ENCODE measurements at regions not wholly inside any gene's neighbourhood (a gene's known extent, or its start where the extent isn't known, plus 50 kb on each side); places are given as distances from the start of the nearest gene placed in this dataset.

DNA sequence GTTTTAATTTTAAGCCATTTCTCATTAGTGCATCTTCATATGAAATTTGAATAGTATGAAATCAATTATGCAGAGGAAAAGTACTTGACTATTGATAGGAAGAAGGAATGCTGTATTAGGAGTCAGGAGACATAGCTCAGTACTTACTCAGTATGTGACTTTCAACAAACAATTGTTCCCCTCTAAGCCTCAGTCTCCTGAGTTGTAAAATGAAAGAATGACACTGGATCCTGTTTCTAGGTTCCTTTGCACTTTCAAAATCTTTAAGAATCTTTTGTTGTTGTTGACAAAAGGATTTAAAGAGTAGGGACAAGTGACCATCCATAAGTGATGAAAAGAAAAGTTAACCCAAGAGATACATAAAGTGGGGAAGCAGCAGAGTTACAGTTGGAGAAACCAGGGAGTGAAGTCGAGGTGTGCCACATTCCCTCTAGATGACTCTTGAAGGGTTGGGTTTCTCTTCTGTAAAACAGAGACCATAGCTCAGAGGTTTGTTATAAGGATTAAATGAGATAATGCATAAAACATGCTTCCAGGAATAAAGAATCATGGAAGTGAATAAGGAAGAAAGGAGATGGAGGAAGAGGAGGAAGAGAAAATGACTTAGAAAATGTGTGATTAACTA is 105.7 kb upstream of the KCNJ15 start:
- no peak for DNase-seq (ENCODE audit: low spot score)

DNA sequence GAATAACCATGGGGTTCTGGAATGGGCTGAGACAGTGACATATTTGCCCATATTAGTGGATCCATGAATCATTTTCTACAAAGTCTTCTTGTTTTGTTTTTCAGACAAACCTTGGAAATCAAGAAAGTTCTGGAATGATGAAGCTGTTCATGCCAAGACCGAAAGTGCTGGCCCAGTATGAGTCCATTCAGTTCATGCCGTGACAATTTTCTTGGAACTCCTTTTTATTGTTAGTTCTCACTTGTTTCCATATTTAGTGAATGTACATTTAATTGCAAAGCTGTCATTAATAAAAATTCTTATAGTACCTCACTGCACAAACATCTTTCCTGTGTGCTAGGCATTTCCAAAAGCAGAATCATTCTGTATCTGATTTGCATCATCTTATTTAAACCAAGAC is 100.6 kb upstream of the KCNJ15 start:
- no peak for DNase-seq (ENCODE audit: low spot score)

- peak; percentile 3 for DNase-seq (ENCODE audit: low spot score)
Measured at GRCh38 chr21:38159355-38159754, 97.4 kb upstream of the KCNJ15 start.

GRCh38 chr21:38165466-38166172 is 91.2 kb upstream of the KCNJ15 start:
- DNase-seq (ENCODE audit: low spot score) = no peak

DNA sequence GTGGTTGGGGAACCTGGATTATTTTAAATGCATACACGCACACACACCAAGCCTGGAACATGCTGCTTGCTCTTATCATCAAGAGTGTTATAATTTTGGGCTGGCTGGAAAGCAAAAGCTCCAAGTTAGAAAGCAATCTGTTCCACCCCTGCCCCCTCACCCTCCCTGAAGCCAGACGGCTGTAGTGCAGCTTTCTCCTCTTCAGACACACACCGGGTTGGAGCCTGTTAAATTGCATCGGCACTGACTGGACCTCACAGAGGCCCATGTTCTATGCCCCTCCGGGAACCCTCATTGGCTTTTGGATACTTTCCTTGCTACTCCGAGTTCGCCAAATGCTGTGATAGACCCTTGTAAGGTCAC is 90.6 kb upstream of the KCNJ15 start:
- DNase-seq (ENCODE audit: low spot score) = no peak

DNA sequence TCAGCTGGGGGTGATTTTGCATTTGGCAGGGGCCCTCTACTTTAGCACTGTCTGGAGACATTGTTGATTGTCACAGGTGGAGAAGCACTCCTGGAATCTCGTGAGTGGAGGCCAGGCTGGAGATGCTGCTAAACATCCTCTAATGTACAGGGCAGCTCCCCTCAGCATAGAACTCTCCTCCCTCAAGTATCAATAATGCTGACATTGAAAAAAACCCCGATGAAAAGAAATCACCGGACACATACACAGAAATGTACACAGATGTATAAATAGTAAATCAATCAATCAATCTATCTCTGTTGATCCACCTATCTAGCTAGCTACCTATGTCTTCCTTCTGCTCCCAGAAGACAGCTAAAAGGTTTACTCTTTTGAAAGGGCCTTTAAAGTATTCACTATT is 89.4 kb upstream of the KCNJ15 start:
- DNase-seq (ENCODE audit: low spot score) = no peak

GRCh38 chr21:38170283-38170682 is 86.5 kb upstream of the KCNJ15 start:
- no peak for DNase-seq (ENCODE audit: low spot score)

DNA sequence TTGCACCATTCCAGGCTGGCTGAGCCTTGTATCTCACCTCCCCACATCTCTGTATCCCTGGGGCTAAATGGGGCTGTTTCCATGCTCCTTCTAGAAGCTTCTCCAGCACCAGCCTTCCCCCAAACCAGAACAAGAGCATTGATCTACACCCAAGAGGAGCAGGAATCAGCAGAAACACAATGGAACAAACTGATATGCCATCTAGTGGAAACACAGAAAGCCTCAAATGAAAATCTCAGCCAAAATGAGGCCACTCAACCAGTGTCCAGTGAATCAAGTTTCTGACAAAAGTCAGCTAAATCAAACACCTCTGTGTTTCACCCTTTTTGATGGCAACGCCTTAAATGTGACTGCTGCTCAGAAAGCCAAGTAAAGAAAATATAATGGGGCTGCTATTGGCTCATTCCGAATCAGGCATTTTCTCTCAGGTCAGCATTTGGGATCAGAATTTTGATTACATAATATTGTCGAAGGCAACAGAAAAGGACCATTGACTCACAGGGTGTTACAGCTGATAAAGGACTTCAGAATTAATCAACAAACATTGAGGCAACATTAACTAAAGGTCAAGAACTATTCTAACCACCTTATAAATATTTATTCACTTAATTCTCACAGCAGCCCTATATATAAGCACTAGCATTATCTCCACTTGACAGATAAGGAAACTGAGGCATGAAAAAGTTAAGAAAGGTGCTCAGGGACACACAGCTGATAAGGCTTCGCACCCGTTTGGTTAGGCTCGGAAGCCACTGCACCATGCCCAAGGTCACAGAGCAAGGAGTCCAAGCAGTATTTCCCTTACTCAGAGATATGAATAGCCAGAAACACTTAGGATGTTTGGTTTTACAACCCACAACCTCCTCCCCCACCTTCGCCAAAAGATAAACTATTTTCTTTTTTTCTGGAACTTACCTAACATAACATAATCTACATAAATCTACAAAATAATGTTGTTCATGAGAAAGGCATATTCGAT is 85.8 kb upstream of the KCNJ15 start:
- no peak for DNase-seq (ENCODE audit: low spot score)

DNA sequence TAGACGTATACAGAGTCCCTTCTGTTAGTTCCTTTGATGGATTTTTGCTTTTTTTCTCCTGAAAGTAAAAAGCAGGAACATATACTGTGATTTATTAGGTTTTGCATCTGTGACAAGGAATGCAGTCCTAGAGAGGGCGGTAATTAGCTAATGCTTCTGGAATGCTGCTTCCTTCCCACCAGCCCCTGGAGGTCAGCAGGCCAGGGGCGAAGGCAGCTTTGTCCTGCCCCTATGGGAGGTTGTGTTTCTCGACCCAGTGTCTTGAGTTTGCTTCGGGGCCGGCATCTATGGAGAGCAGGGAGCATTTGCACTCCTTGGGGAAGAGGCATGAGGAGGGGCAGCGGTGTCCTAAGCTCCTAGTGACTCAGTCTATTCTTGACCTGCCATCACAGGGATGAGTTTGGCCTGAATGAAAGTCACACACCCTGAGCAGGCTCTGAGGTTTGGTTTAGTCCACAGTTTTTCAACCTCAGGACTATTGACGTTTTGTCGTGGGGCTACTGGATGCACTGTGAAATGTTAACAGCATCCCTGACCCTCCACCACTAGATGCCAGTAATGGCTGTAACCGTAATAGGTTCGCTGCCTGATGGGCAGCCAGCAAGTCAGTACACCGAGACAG is 85.0 kb upstream of the KCNJ15 start:
- DNase-seq (ENCODE audit: low spot score) = no peak

- DNase-seq (ENCODE audit: low spot score) = no peak
Measured at GRCh38 chr21:38173276-38174035, 83.3 kb upstream of the KCNJ15 start.

GRCh38 chr21:38175306-38175705 is 81.5 kb upstream of the KCNJ15 start:
- DNase-seq (ENCODE audit: low spot score) = no peak

- DNase-seq (ENCODE audit: low spot score) = no peak
Measured at GRCh38 chr21:38177919-38178652, 78.7 kb upstream of the KCNJ15 start.

DNA sequence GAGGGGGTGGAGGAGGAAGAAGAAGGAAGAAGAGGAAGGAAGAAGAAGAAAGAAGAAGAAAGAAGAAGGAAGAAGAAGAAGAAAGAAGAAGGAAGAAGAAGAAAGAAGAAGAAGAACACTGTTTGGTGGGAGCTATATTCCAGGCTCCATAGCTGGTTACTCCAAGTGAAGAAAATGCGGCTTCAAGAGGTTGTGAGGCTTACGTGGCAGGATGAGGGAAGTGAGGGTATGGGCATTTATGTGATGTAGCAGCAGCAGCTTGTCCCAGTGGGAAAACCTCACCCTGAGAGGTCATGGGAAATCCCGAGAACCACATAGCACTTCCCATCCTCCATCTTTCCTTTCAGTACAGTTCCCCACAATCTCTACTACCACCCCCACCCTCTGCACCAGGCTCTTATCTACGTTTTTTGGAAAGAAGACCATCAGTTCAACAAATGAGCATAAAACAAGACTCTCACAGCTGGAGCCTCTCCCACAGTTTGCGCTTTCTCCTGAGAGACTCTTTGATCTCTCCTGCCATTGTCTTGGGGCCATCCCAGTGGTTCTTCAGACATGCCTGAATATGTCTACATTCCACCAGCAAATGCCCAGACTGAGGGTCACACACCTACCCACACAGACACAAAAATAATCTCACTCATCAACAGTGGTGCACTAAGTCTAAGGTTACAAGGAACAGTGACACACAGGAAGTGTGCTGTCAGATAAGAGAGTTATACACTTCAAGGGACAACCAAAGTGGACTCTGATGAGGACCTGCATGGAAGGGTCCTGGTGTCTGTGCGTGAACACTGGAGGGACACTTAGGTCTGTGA is 77.9 kb upstream of the KCNJ15 start:
- DNase-seq (ENCODE audit: low spot score) = no peak

DNA sequence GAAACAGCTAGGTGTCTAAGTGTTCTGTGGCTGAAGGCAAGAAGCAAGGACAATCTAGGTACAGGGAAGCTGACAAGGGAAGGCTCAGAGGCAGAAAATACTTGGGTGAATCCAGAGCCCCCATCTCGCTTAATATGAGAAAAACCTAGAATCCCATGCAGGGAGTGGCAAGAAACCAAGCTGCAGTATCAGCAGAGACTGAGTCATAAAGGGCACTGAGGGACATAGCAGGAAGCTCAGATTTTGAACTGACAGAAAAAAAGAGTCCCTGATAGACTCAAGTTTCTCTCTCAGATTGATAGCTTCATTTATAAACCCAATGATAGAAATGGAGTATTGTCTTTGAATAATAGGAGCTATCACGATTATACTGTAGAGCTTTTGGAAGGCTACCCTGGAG is 77.3 kb upstream of the KCNJ15 start:
- no peak for DNase-seq (ENCODE audit: low spot score)

- DNase-seq (ENCODE audit: low spot score) = no peak
Measured at GRCh38 chr21:38181096-38181495, 75.7 kb upstream of the KCNJ15 start.

- no peak for DNase-seq (ENCODE audit: low spot score)
Measured at GRCh38 chr21:38182370-38182985, 74.3 kb upstream of the KCNJ15 start.

DNA sequence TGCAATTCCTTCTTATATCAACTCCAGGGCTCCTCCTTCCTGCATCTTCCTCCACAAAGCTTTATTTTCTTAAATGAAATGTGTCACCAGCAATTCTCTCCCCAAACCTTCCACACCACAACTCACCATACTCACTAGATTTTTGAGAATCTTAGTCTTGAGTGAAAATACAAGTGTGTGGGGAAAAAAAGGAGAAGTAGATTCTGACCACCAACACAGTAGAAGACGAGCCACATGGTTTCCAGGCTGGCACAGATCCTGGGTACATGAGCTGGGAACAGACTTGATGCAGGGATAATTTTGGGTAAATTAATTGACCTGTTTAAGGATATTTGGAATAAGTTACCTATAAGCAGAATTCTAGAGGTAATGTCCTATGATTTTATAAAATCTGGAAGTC is 72.8 kb upstream of the KCNJ15 start:
- no peak for DNase-seq (ENCODE audit: low spot score)

- no peak for DNase-seq (ENCODE audit: low spot score)
Measured at GRCh38 chr21:38186661-38187270, 70.0 kb upstream of the KCNJ15 start.

DNA sequence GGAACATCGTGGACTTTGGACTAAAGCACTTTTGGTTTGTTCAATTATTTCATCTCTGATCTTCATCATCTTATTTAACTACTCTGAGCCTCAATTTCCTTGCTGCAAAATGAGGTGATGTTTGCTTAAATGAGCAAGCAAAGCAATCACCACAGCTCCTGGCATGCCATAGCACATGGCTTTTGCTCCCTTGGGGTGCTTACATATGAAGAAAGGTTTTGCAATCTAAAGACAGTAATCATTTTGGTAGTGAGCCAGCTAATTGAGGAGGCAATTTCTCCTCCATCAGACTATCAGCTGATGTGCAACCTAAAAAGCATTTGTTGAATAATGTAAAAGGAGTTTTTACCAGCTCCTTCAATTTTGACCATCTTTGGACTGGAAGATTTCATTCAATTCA is 68.8 kb upstream of the KCNJ15 start:
- no peak for DNase-seq (ENCODE audit: low spot score)
